ENCODE measurements at regions not wholly inside any gene's neighbourhood (a gene's known extent, or its start where the extent isn't known, plus 50 kb on each side); places are given as distances from the start of the nearest gene placed in this dataset.

DNA sequence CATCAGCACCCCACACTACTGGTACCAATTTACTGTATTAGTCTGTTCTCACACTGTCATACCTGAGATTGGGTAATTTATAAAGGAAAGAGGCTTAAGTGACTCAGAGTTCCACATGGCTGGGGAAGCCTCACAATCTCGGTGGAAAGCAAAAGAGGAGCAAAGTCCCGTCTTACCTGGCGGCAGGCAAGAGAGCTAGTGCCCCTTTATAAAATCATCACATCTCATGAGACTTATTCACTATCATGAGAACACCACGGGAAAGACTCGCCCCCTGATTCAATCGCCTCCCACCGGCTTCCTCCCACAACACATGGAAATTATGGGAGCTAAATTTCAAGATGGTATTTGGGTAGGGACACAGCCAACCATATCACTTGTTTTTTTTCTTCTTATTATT is 717.2 kb downstream of the TRIB2 start:
- no peak for TF ChIP-seq POLR2AphosphoS5 (IDR thresholded peaks at IDR 0.05)
- TF ChIP-seq, protein P1, sequence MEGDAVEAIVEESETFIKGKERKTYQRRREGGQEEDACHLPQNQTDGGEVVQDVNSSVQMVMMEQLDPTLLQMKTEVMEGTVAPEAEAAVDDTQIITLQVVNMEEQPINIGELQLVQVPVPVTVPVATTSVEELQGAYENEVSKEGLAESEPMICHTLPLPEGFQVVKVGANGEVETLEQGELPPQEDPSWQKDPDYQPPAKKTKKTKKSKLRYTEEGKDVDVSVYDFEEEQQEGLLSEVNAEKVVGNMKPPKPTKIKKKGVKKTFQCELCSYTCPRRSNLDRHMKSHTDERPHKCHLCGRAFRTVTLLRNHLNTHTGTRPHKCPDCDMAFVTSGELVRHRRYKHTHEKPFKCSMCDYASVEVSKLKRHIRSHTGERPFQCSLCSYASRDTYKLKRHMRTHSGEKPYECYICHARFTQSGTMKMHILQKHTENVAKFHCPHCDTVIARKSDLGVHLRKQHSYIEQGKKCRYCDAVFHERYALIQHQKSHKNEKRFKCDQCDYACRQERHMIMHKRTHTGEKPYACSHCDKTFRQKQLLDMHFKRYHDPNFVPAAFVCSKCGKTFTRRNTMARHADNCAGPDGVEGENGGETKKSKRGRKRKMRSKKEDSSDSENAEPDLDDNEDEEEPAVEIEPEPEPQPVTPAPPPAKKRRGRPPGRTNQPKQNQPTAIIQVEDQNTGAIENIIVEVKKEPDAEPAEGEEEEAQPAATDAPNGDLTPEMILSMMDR (IDR thresholded peaks at IDR 0.05): no peak

All from suprapubic skin (tissue), 3 donors.